BLaER1 (cell line): ENCODE measurements at regions not wholly inside any gene's neighbourhood (a gene's known extent, or its start where the extent isn't known, plus 50 kb on each side); places are given as distances from the start of the nearest gene placed in this dataset.
"Not testable (repeated sequence)": the region's sequence is repeated elsewhere in the genome, so short reads cannot be mapped to it uniquely, and the experiment has no call there.

ENCODE experiments used
- H3K27ac ChIP-seq: shearing (Covaris generic); formaldehyde crosslinking; 2 replicates; pipeline ENCODE4 v1.8.1; 2022
- H3K27me3 ChIP-seq: shearing (Covaris generic); formaldehyde crosslinking; 2 replicates; pipeline ENCODE4 v1.8.1; 2022
- H3K36me3 ChIP-seq: shearing (Covaris generic); formaldehyde crosslinking; 2 replicates; pipeline ENCODE4 v1.8.1; 2022
- H3K4me1 ChIP-seq: shearing (Covaris generic); formaldehyde crosslinking; 2 replicates; pipeline ENCODE4 v1.8.1; 2022
- H3K4me2 ChIP-seq: shearing (Covaris generic); formaldehyde crosslinking; 2 replicates; pipeline ENCODE4 v1.8.1; 2022
- H3K4me3 ChIP-seq: shearing (Covaris generic); formaldehyde crosslinking; 2 replicates; pipeline ENCODE4 v1.8.1; 2022
- H3K9ac ChIP-seq: shearing (Covaris generic); formaldehyde crosslinking; 2 replicates; pipeline ENCODE4 v1.8.1; 2022
- H3K9me3 ChIP-seq: shearing (Covaris generic); formaldehyde crosslinking; 2 replicates; pipeline ENCODE4 v1.8.1; 2022
- H4K20me1 ChIP-seq: shearing (Covaris generic); formaldehyde crosslinking; 2 replicates; pipeline ENCODE4 v1.8.1; 2022
- Cebpa-rat ChIP-seq: shearing (Covaris generic); IDR thresholded peaks from 2 replicates; pipeline ENCODE4 v1.8.1; 2022

DNA sequence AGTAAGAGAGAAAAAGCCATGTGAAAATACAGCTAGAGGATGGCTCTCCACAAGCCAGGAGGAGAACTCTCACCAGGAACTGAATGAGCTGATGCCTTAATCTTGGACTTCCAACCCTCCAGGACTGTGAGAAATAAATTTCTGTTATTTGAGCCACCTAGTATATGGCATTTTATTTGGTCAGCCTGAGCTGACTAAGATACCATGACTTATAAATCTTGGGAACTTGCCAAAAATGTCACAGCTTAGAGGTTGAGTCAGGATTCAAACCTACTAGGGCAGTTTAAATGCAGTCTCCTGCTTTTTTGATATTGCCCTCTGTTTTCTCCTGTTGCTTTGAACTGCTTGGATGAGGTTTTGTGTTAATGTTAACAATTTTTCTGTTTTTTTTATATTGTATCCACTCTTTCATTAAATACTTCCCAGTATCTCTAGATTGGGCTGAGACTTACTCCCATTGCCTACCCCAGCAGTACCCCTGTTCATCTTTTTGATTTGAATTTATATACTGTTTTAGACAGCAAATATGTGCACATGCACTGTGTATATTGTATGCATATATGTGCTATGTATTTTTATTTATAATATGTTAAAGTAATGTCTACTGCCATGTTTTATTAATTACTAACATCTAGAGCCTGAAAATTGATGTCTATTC, 1223.2 kb downstream of the OTOL1 start:
- Histone ChIP-seq H3K36me3 (no peaks in the 10 kb centered on the region), H3K27me3 (no peaks in the 10 kb centered on the region), H4K20me1 (no peaks in the 10 kb centered on the region), H3K4me3 (no peak overlapping the region), H3K9me3 (no peaks in the 10 kb centered on the region), H3K4me2 (no peak overlapping the region), H3K9ac (no peak overlapping the region), H3K27ac (no peak overlapping the region), H3K4me1 (no peaks in the 10 kb centered on the region)
- no peak for TF ChIP-seq Cebpa-rat

GRCh38 chr3:162721736-162722135, 1225.1 kb downstream of the OTOL1 start:
- H3K27ac ChIP-seq, result no peak overlapping the region
- no peaks in the 10 kb centered on the region for H3K9me3 ChIP-seq
- no peak overlapping the region for H3K4me3 ChIP-seq
- TF ChIP-seq Cebpa-rat, result no peak
- H3K27me3 ChIP-seq, result no peaks in the 10 kb centered on the region
- no peak overlapping the region for H3K9ac ChIP-seq
- H3K4me2 ChIP-seq, result no peak overlapping the region
- H3K4me1 ChIP-seq, result no peaks in the 10 kb centered on the region
- H4K20me1 ChIP-seq, result no peaks in the 10 kb centered on the region
- no peaks in the 10 kb centered on the region for H3K36me3 ChIP-seq

GRCh38 chr3:162722337-162722736, 1225.7 kb downstream of the OTOL1 start:
- no peaks in the 10 kb centered on the region for H3K36me3 ChIP-seq
- H3K9me3 ChIP-seq, result no peaks in the 10 kb centered on the region
- TF ChIP-seq Cebpa-rat, result no peak
- H4K20me1 ChIP-seq, result no peaks in the 10 kb centered on the region
- no peaks in the 10 kb centered on the region for H3K27me3 ChIP-seq
- H3K27ac ChIP-seq, result no peak overlapping the region
- H3K9ac ChIP-seq, result no peak overlapping the region
- no peak overlapping the region for H3K4me3 ChIP-seq
- no peaks in the 10 kb centered on the region for H3K4me1 ChIP-seq
- H3K4me2 ChIP-seq, result no peak overlapping the region

GRCh38 chr3:162722796-162723195, 1226.2 kb downstream of the OTOL1 start:
- H3K9me3 ChIP-seq, H3K27me3 ChIP-seq, H3K4me3 ChIP-seq, H3K36me3 ChIP-seq, H4K20me1 ChIP-seq, H3K4me2 ChIP-seq, H3K9ac ChIP-seq, H3K4me1 ChIP-seq, H3K27ac ChIP-seq: not testable (repeated sequence)

GRCh38 chr3:162729686-162730085, 1233.1 kb downstream of the OTOL1 start:
- peaks cover 19% of the 10 kb centered on the region for H3K4me1 ChIP-seq
- no peak overlapping the region for H3K4me3 ChIP-seq
- no peak for TF ChIP-seq Cebpa-rat
- no peak overlapping the region for H3K4me2 ChIP-seq
- no peak overlapping the region for H3K9ac ChIP-seq
- no peaks in the 10 kb centered on the region for H3K9me3 ChIP-seq
- H3K27ac ChIP-seq, result no peak overlapping the region
- H3K36me3 ChIP-seq, result no peaks in the 10 kb centered on the region
- H4K20me1 ChIP-seq, result no peaks in the 10 kb centered on the region
- no peaks in the 10 kb centered on the region for H3K27me3 ChIP-seq

GRCh38 chr3:162731961-162732360, 1235.4 kb downstream of the OTOL1 start:
- peak overlapping the region; percentile 76 for H3K4me2 ChIP-seq
- H3K9ac ChIP-seq, H4K20me1 ChIP-seq, H3K27me3 ChIP-seq, H3K36me3 ChIP-seq, H3K9me3 ChIP-seq: not testable (repeated sequence)
- H3K4me1 ChIP-seq, result peaks cover 19% of the 10 kb centered on the region
- 0 out of 2 replicates have a peak overlapping the region, but pooled peaks have one; percentile 33 for H3K4me3 ChIP-seq
- peak overlapping the region; percentile 41; the same call in 1 of the 2 replicates for H3K27ac ChIP-seq

GRCh38 chr3:162738784-162739183, 1242.2 kb downstream of the OTOL1 start:
- H3K9me3 ChIP-seq, result no peaks in the 10 kb centered on the region
- no peaks in the 10 kb centered on the region for H3K27me3 ChIP-seq
- no peak overlapping the region for H3K4me3 ChIP-seq
- no peak overlapping the region for H3K4me2 ChIP-seq
- no peaks in the 10 kb centered on the region for H3K4me1 ChIP-seq
- H3K9ac ChIP-seq, result no peak overlapping the region
- TF ChIP-seq Cebpa-rat, result no peak
- no peaks in the 10 kb centered on the region for H3K36me3 ChIP-seq
- no peaks in the 10 kb centered on the region for H4K20me1 ChIP-seq
- H3K27ac ChIP-seq, result no peak overlapping the region

DNA sequence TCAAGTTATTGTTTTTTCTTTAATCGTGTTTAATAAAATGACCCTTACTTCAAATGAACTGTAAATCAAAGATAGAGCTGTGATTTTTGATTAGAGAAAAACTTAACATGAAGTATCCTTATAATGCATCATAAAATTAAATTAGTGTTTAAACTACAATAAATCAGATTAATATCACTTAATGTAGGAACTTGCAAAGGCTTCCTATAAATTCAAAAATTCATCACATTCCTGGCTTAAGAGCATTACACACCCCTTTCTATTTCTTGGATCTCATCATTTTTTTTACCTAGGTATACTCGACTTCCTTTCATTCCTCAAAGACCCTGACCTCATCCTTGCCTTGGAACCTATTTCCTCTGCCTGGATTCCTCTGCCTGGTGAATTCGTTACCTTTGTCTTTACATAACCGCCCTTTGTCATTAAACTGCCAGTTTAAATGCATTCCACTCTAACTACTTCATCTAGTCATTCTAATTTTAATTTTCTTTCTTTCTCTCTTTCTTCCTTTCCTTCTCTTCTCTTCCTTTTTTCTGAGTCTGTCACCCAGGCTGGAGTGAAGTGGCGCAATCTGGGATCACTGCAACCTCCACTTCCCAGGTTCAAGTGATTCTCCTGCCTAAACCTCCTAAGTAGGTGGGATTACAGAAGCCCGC, 1244.5 kb downstream of the OTOL1 start:
- no peak overlapping the region for H3K27ac ChIP-seq
- H3K9ac ChIP-seq, result no peak overlapping the region
- TF ChIP-seq Cebpa-rat, result no peak
- H4K20me1 ChIP-seq, result no peaks in the 10 kb centered on the region
- no peak overlapping the region for H3K4me2 ChIP-seq
- no peaks in the 10 kb centered on the region for H3K27me3 ChIP-seq
- H3K4me1 ChIP-seq, result no peaks in the 10 kb centered on the region
- no peaks in the 10 kb centered on the region for H3K36me3 ChIP-seq
- no peak overlapping the region for H3K4me3 ChIP-seq
- H3K9me3 ChIP-seq, result no peaks in the 10 kb centered on the region

- no peak overlapping the region for H3K27ac ChIP-seq
- TF ChIP-seq Cebpa-rat, result no peak
These were observed 1245.6 kb downstream of the OTOL1 start for GRCh38 chr3:162742159-162742717.

GRCh38 chr3:162743091-162743490, 1246.5 kb downstream of the OTOL1 start:
- H3K36me3 ChIP-seq, result no peaks in the 10 kb centered on the region

More at GRCh38 chr3:162742159-162742717, 1245.6 kb downstream of the OTOL1 start:
- Histone ChIP-seq H3K4me1 (no peaks in the 10 kb centered on the region), H3K36me3 (no peaks in the 10 kb centered on the region), H3K4me2 (no peak overlapping the region), H3K4me3 (no peak overlapping the region), H3K9me3 (no peaks in the 10 kb centered on the region), H4K20me1 (no peaks in the 10 kb centered on the region), H3K9ac (no peak overlapping the region), H3K27me3 (no peaks in the 10 kb centered on the region)

More at GRCh38 chr3:162743091-162743490, 1246.5 kb downstream of the OTOL1 start:
- Histone ChIP-seq H3K4me1 (no peaks in the 10 kb centered on the region), H3K4me3 (no peak overlapping the region), H3K4me2 (no peak overlapping the region), H3K27me3 (no peaks in the 10 kb centered on the region), H3K27ac (no peak overlapping the region), H4K20me1 (no peaks in the 10 kb centered on the region), H3K9ac (no peak overlapping the region), H3K9me3 (no peaks in the 10 kb centered on the region)
- TF ChIP-seq Cebpa-rat, result no peak
